ENCODE measurements at regions not wholly inside any gene's neighbourhood (a gene's known extent, or its start where the extent isn't known, plus 50 kb on each side); places are given as distances from the start of the nearest gene placed in this dataset.

GRCh38 chr4:132838244-132838643, 310.9 kb upstream of the PCDH10 start:
- H3K9ac ChIP-seq (ENCODE audit: low read depth in 1 of 2, low read length in 2 of 2), result no peak overlapping the region
- no peak overlapping the region for H3K27ac ChIP-seq (ENCODE audit: low read depth in 2 of 2, low read length in 2 of 2)
- peaks cover 3% of the 10 kb centered on the region in 2 donors for H3K9me3 ChIP-seq (ENCODE audit: control insufficient read depth in 2 of 2, low read length in 2 of 2)
- no peaks in the 10 kb centered on the region for H3K27me3 ChIP-seq (ENCODE audit: control insufficient read depth in 2 of 2, insufficient read depth in 2 of 2, low read length in 2 of 2)
- no peak overlapping the region for H3K4me3 ChIP-seq (ENCODE audit: low read length in 2 of 2)
- no peaks in the 10 kb centered on the region for H3K36me3 ChIP-seq (ENCODE audit: control insufficient read depth in 2 of 2, insufficient read depth in 2 of 2, low read length in 2 of 2)
- no peaks in the 10 kb centered on the region for H3K4me1 ChIP-seq (ENCODE audit: control insufficient read depth in 2 of 2, insufficient read depth in 2 of 2, low read length in 2 of 2)

GRCh38 chr4:132839070-132839469, 310.0 kb upstream of the PCDH10 start:
- peaks cover 3% of the 10 kb centered on the region in 2 donors for H3K9me3 ChIP-seq (ENCODE audit: control insufficient read depth in 2 of 2, low read length in 2 of 2)
- H3K27ac ChIP-seq (ENCODE audit: low read depth in 2 of 2, low read length in 2 of 2), result no peak overlapping the region
- no peaks in the 10 kb centered on the region for H3K36me3 ChIP-seq (ENCODE audit: control insufficient read depth in 2 of 2, insufficient read depth in 2 of 2, low read length in 2 of 2)
- H3K4me1 ChIP-seq (ENCODE audit: control insufficient read depth in 2 of 2, insufficient read depth in 2 of 2, low read length in 2 of 2), result no peaks in the 10 kb centered on the region
- H3K4me3 ChIP-seq (ENCODE audit: low read length in 2 of 2), result no peak overlapping the region
- H3K9ac ChIP-seq (ENCODE audit: low read depth in 1 of 2, low read length in 2 of 2), result no peak overlapping the region
- H3K27me3 ChIP-seq (ENCODE audit: control insufficient read depth in 2 of 2, insufficient read depth in 2 of 2, low read length in 2 of 2), result no peaks in the 10 kb centered on the region

GRCh38 chr4:132859929-132860328, 289.2 kb upstream of the PCDH10 start:
- Histone ChIP-seq H3K9me3 (ENCODE audit: control insufficient read depth in 2 of 2, low read length in 2 of 2) (no peaks in the 10 kb centered on the region), H3K9ac (ENCODE audit: low read depth in 1 of 2, low read length in 2 of 2) (no peak overlapping the region), H3K4me1 (ENCODE audit: control insufficient read depth in 2 of 2, insufficient read depth in 2 of 2, low read length in 2 of 2) (no peaks in the 10 kb centered on the region), H3K27ac (ENCODE audit: low read depth in 2 of 2, low read length in 2 of 2) (no peak overlapping the region), H3K4me3 (ENCODE audit: low read length in 2 of 2) (no peak overlapping the region), H3K36me3 (ENCODE audit: control insufficient read depth in 2 of 2, insufficient read depth in 2 of 2, low read length in 2 of 2) (no peaks in the 10 kb centered on the region), H3K27me3 (ENCODE audit: control insufficient read depth in 2 of 2, insufficient read depth in 2 of 2, low read length in 2 of 2) (no peaks in the 10 kb centered on the region)

- Histone ChIP-seq H3K9ac (ENCODE audit: low read depth in 1 of 2, low read length in 2 of 2) (no peak overlapping the region), H3K36me3 (ENCODE audit: control insufficient read depth in 2 of 2, insufficient read depth in 2 of 2, low read length in 2 of 2) (no peaks in the 10 kb centered on the region), H3K4me3 (ENCODE audit: low read length in 2 of 2) (no peak overlapping the region), H3K4me1 (ENCODE audit: control insufficient read depth in 2 of 2, insufficient read depth in 2 of 2, low read length in 2 of 2) (no peaks in the 10 kb centered on the region), H3K27ac (ENCODE audit: low read depth in 2 of 2, low read length in 2 of 2) (no peak overlapping the region), H3K9me3 (ENCODE audit: control insufficient read depth in 2 of 2, low read length in 2 of 2) (no peaks in the 10 kb centered on the region), H3K27me3 (ENCODE audit: control insufficient read depth in 2 of 2, insufficient read depth in 2 of 2, low read length in 2 of 2) (no peaks in the 10 kb centered on the region)
Observed at GRCh38 chr4:132860976-132861375, 288.1 kb upstream of the PCDH10 start.

GRCh38 chr4:132863619-132864018, 285.5 kb upstream of the PCDH10 start:
- Histone ChIP-seq H3K4me1 (ENCODE audit: control insufficient read depth in 2 of 2, insufficient read depth in 2 of 2, low read length in 2 of 2) (no peaks in the 10 kb centered on the region), H3K9ac (ENCODE audit: low read depth in 1 of 2, low read length in 2 of 2) (no peak overlapping the region), H3K4me3 (ENCODE audit: low read length in 2 of 2) (no peak overlapping the region), H3K27me3 (ENCODE audit: control insufficient read depth in 2 of 2, insufficient read depth in 2 of 2, low read length in 2 of 2) (no peaks in the 10 kb centered on the region), H3K9me3 (ENCODE audit: control insufficient read depth in 2 of 2, low read length in 2 of 2) (no peaks in the 10 kb centered on the region), H3K27ac (ENCODE audit: low read depth in 2 of 2, low read length in 2 of 2) (no peak overlapping the region), H3K36me3 (ENCODE audit: control insufficient read depth in 2 of 2, insufficient read depth in 2 of 2, low read length in 2 of 2) (no peaks in the 10 kb centered on the region)

- no peaks in the 10 kb centered on the region for H3K9me3 ChIP-seq (ENCODE audit: control insufficient read depth in 2 of 2, low read length in 2 of 2)
- H3K4me3 ChIP-seq (ENCODE audit: low read length in 2 of 2), result no peak overlapping the region
- no peaks in the 10 kb centered on the region for H3K27me3 ChIP-seq (ENCODE audit: control insufficient read depth in 2 of 2, insufficient read depth in 2 of 2, low read length in 2 of 2)
- H3K27ac ChIP-seq (ENCODE audit: low read depth in 2 of 2, low read length in 2 of 2), result no peak overlapping the region
- H3K4me1 ChIP-seq (ENCODE audit: control insufficient read depth in 2 of 2, insufficient read depth in 2 of 2, low read length in 2 of 2), result no peaks in the 10 kb centered on the region
- no peak overlapping the region for H3K9ac ChIP-seq (ENCODE audit: low read depth in 1 of 2, low read length in 2 of 2)
- H3K36me3 ChIP-seq (ENCODE audit: control insufficient read depth in 2 of 2, insufficient read depth in 2 of 2, low read length in 2 of 2), result no peaks in the 10 kb centered on the region
Observed at GRCh38 chr4:132865458-132865857, 283.6 kb upstream of the PCDH10 start.

- no peaks in the 10 kb centered on the region for H3K27me3 ChIP-seq (ENCODE audit: control insufficient read depth in 2 of 2, insufficient read depth in 2 of 2, low read length in 2 of 2)
- H3K4me1 ChIP-seq (ENCODE audit: control insufficient read depth in 2 of 2, insufficient read depth in 2 of 2, low read length in 2 of 2), result no peaks in the 10 kb centered on the region
- no peak overlapping the region for H3K4me3 ChIP-seq (ENCODE audit: low read length in 2 of 2)
- H3K27ac ChIP-seq (ENCODE audit: low read depth in 2 of 2, low read length in 2 of 2), result no peak overlapping the region
- H3K9me3 ChIP-seq (ENCODE audit: control insufficient read depth in 2 of 2, low read length in 2 of 2), result no peaks in the 10 kb centered on the region
- no peak overlapping the region for H3K9ac ChIP-seq (ENCODE audit: low read depth in 1 of 2, low read length in 2 of 2)
- no peaks in the 10 kb centered on the region for H3K36me3 ChIP-seq (ENCODE audit: control insufficient read depth in 2 of 2, insufficient read depth in 2 of 2, low read length in 2 of 2)
Observed at GRCh38 chr4:132865922-132866321, 283.2 kb upstream of the PCDH10 start.

GRCh38 chr4:132866616-132867015, 282.5 kb upstream of the PCDH10 start:
- H3K9ac ChIP-seq (ENCODE audit: low read depth in 1 of 2, low read length in 2 of 2), result no peak overlapping the region
- no peak overlapping the region for H3K4me3 ChIP-seq (ENCODE audit: low read length in 2 of 2)
- no peaks in the 10 kb centered on the region for H3K27me3 ChIP-seq (ENCODE audit: control insufficient read depth in 2 of 2, insufficient read depth in 2 of 2, low read length in 2 of 2)
- H3K27ac ChIP-seq (ENCODE audit: low read depth in 2 of 2, low read length in 2 of 2), result no peak overlapping the region
- peaks cover 0 to 1% of the 10 kb centered on the region in 2 donors for H3K9me3 ChIP-seq (ENCODE audit: control insufficient read depth in 2 of 2, low read length in 2 of 2)
- H3K4me1 ChIP-seq (ENCODE audit: control insufficient read depth in 2 of 2, insufficient read depth in 2 of 2, low read length in 2 of 2), result no peaks in the 10 kb centered on the region
- H3K36me3 ChIP-seq (ENCODE audit: control insufficient read depth in 2 of 2, insufficient read depth in 2 of 2, low read length in 2 of 2), result no peaks in the 10 kb centered on the region

- Histone ChIP-seq H3K4me1 (ENCODE audit: control insufficient read depth in 2 of 2, insufficient read depth in 2 of 2, low read length in 2 of 2) (no peaks in the 10 kb centered on the region), H3K27ac (ENCODE audit: low read depth in 2 of 2, low read length in 2 of 2) (no peak overlapping the region), H3K9ac (ENCODE audit: low read depth in 1 of 2, low read length in 2 of 2) (no peak overlapping the region), H3K27me3 (ENCODE audit: control insufficient read depth in 2 of 2, insufficient read depth in 2 of 2, low read length in 2 of 2) (no peaks in the 10 kb centered on the region), H3K4me3 (ENCODE audit: low read length in 2 of 2) (no peak overlapping the region), H3K9me3 (ENCODE audit: control insufficient read depth in 2 of 2, low read length in 2 of 2) (peaks cover 2 to 3% of the 10 kb centered on the region in 2 donors), H3K36me3 (ENCODE audit: control insufficient read depth in 2 of 2, insufficient read depth in 2 of 2, low read length in 2 of 2) (no peaks in the 10 kb centered on the region)
Observed at GRCh38 chr4:132893787-132894186, 255.3 kb upstream of the PCDH10 start.

- peaks cover 0 to 3% of the 10 kb centered on the region in 2 donors for H3K9me3 ChIP-seq (ENCODE audit: control insufficient read depth in 2 of 2, low read length in 2 of 2)
- no peaks in the 10 kb centered on the region for H3K36me3 ChIP-seq (ENCODE audit: control insufficient read depth in 2 of 2, insufficient read depth in 2 of 2, low read length in 2 of 2)
- H3K27ac ChIP-seq (ENCODE audit: low read depth in 2 of 2, low read length in 2 of 2), result no peak overlapping the region
- H3K9ac ChIP-seq (ENCODE audit: low read depth in 1 of 2, low read length in 2 of 2), result no peak overlapping the region
- no peaks in the 10 kb centered on the region for H3K4me1 ChIP-seq (ENCODE audit: control insufficient read depth in 2 of 2, insufficient read depth in 2 of 2, low read length in 2 of 2)
- no peaks in the 10 kb centered on the region for H3K27me3 ChIP-seq (ENCODE audit: control insufficient read depth in 2 of 2, insufficient read depth in 2 of 2, low read length in 2 of 2)
- H3K4me3 ChIP-seq (ENCODE audit: low read length in 2 of 2), result no peak overlapping the region
Observed at GRCh38 chr4:132901224-132901623, 247.9 kb upstream of the PCDH10 start.

GRCh38 chr4:132910229-132910748, 238.8 kb upstream of the PCDH10 start:
- Histone ChIP-seq H3K36me3 (ENCODE audit: control insufficient read depth in 2 of 2, insufficient read depth in 2 of 2, low read length in 2 of 2) (no peaks in the 10 kb centered on the region), H3K4me3 (ENCODE audit: low read length in 2 of 2) (no peak overlapping the region), H3K9me3 (ENCODE audit: control insufficient read depth in 2 of 2, low read length in 2 of 2) (peaks cover 0 to 3% of the 10 kb centered on the region in 2 donors), H3K4me1 (ENCODE audit: control insufficient read depth in 2 of 2, insufficient read depth in 2 of 2, low read length in 2 of 2) (no peaks in the 10 kb centered on the region), H3K27me3 (ENCODE audit: control insufficient read depth in 2 of 2, insufficient read depth in 2 of 2, low read length in 2 of 2) (no peaks in the 10 kb centered on the region), H3K27ac (ENCODE audit: low read depth in 2 of 2, low read length in 2 of 2) (no peak overlapping the region), H3K9ac (ENCODE audit: low read depth in 1 of 2, low read length in 2 of 2) (no peak overlapping the region)
